ENCODE measurements at regions not wholly inside any gene's neighbourhood (a gene's known extent, or its start where the extent isn't known, plus 50 kb on each side); places are given as distances from the start of the nearest gene placed in this dataset.

- H3K4me1 ChIP-seq (ENCODE audit: low read length) = no peaks in the 10 kb centered on the region
- no peaks in the 10 kb centered on the region for H4K20me1 ChIP-seq (ENCODE audit: insufficient read depth, low read depth, low read length)
- no peak overlapping the region for H3K4me3 ChIP-seq (ENCODE audit: low read length)
- no peaks in the 10 kb centered on the region for H3K9me2 ChIP-seq (replicated peaks; ENCODE audit: insufficient read depth, low read length)
- no peak overlapping the region for H3K27ac ChIP-seq (ENCODE audit: low read length)
- H3K36me3 ChIP-seq (ENCODE audit: insufficient read depth, low read length) = no peaks in the 10 kb centered on the region
- H3K27me3 ChIP-seq (ENCODE audit: low read length) = no peaks in the 10 kb centered on the region
- H3K79me2 ChIP-seq (ENCODE audit: low read length) = no peaks in the 10 kb centered on the region
- H2AFZ ChIP-seq (ENCODE audit: low read length) = no peak overlapping the region
- no peaks in the 10 kb centered on the region for H3K9me3 ChIP-seq (ENCODE audit: low read length)
- no peak overlapping the region for H3K9ac ChIP-seq (ENCODE audit: low read length)
- H3K4me2 ChIP-seq (ENCODE audit: low read depth, low read length, poor library complexity, severe bottlenecking) = no peak overlapping the region
- no peak for DNase-seq
These were observed 266.3 kb downstream of the TBL1XR1 start for GRCh38 chr3:176930942-176931341.

- no peak overlapping the region for H3K4me2 ChIP-seq (ENCODE audit: low read depth, low read length, poor library complexity, severe bottlenecking)
- H3K79me2 ChIP-seq (ENCODE audit: low read length) = no peaks in the 10 kb centered on the region
- no peaks in the 10 kb centered on the region for H3K36me3 ChIP-seq (ENCODE audit: insufficient read depth, low read length)
- no peaks in the 10 kb centered on the region for H3K27me3 ChIP-seq (ENCODE audit: low read length)
- no peak overlapping the region for H2AFZ ChIP-seq (ENCODE audit: low read length)
- H3K9me3 ChIP-seq (ENCODE audit: low read length) = no peaks in the 10 kb centered on the region
- H3K9ac ChIP-seq (ENCODE audit: low read length) = no peak overlapping the region
- DNase-seq = no peak
- H3K4me3 ChIP-seq (ENCODE audit: low read length) = no peak overlapping the region
- no peaks in the 10 kb centered on the region for H3K4me1 ChIP-seq (ENCODE audit: low read length)
- no peaks in the 10 kb centered on the region for H4K20me1 ChIP-seq (ENCODE audit: insufficient read depth, low read depth, low read length)
- H3K27ac ChIP-seq (ENCODE audit: low read length) = no peak overlapping the region
- no peaks in the 10 kb centered on the region for H3K9me2 ChIP-seq (replicated peaks; ENCODE audit: insufficient read depth, low read length)
These were observed 268.7 kb downstream of the TBL1XR1 start for GRCh38 chr3:176928582-176928931.

- no peaks in the 10 kb centered on the region for H3K27me3 ChIP-seq (ENCODE audit: low read length)
- H3K9ac ChIP-seq (ENCODE audit: low read length) = no peak overlapping the region
- no peaks in the 10 kb centered on the region for H3K79me2 ChIP-seq (ENCODE audit: low read length)
- DNase-seq = no peak
- H3K36me3 ChIP-seq (ENCODE audit: insufficient read depth, low read length) = no peaks in the 10 kb centered on the region
- H3K9me3 ChIP-seq (ENCODE audit: low read length) = no peaks in the 10 kb centered on the region
- no peak overlapping the region for H2AFZ ChIP-seq (ENCODE audit: low read length)
- H3K4me3 ChIP-seq (ENCODE audit: low read length) = no peak overlapping the region
- no peaks in the 10 kb centered on the region for H4K20me1 ChIP-seq (ENCODE audit: insufficient read depth, low read depth, low read length)
- no peak overlapping the region for H3K4me2 ChIP-seq (ENCODE audit: low read depth, low read length, poor library complexity, severe bottlenecking)
- H3K9me2 ChIP-seq (replicated peaks; ENCODE audit: insufficient read depth, low read length) = no peaks in the 10 kb centered on the region
- no peaks in the 10 kb centered on the region for H3K4me1 ChIP-seq (ENCODE audit: low read length)
- H3K27ac ChIP-seq (ENCODE audit: low read length) = no peak overlapping the region
These were observed 269.3 kb downstream of the TBL1XR1 start for GRCh38 chr3:176927706-176928581.

GRCh38 chr3:176927280-176927679 is 270.0 kb downstream of the TBL1XR1 start:
- Histone ChIP-seq H3K27ac (ENCODE audit: low read length) (no peak overlapping the region), H3K79me2 (ENCODE audit: low read length) (no peaks in the 10 kb centered on the region), H3K36me3 (ENCODE audit: insufficient read depth, low read length) (no peaks in the 10 kb centered on the region), H3K9me2 (replicated peaks; ENCODE audit: insufficient read depth, low read length) (no peaks in the 10 kb centered on the region), H3K4me2 (ENCODE audit: low read depth, low read length, poor library complexity, severe bottlenecking) (no peak overlapping the region), H3K4me1 (ENCODE audit: low read length) (no peaks in the 10 kb centered on the region), H3K4me3 (ENCODE audit: low read length) (no peak overlapping the region), H2AFZ (ENCODE audit: low read length) (no peak overlapping the region), H3K27me3 (ENCODE audit: low read length) (no peaks in the 10 kb centered on the region), H4K20me1 (ENCODE audit: insufficient read depth, low read depth, low read length) (no peaks in the 10 kb centered on the region), H3K9me3 (ENCODE audit: low read length) (no peaks in the 10 kb centered on the region), H3K9ac (ENCODE audit: low read length) (no peak overlapping the region)
- no peak for DNase-seq

DNA sequence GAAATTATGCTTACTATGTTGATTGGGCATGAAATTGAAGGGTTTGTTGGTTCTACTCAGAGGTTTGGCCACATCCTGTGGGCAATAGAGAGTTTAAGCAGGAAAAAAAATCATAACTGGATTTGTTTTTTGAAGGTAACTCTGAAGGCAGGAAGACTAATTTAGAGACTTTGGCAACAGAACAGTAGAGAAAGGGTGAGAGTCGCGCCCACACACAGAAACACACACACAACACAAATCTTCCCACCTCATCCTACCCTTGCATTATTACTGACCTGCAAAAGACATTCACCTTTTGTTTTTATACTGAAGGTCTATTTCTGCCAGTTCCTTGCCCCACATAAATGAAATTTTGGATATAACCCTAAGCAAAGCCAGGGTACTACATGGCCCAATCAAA is 270.6 kb downstream of the TBL1XR1 start:
- Histone ChIP-seq H2AFZ (ENCODE audit: low read length) (no peak overlapping the region), H3K4me1 (ENCODE audit: low read length) (no peaks in the 10 kb centered on the region), H3K4me2 (ENCODE audit: low read depth, low read length, poor library complexity, severe bottlenecking) (no peak overlapping the region), H3K9me2 (replicated peaks; ENCODE audit: insufficient read depth, low read length) (no peaks in the 10 kb centered on the region; the same call in 1 of the 2 replicates), H3K9ac (ENCODE audit: low read length) (no peak overlapping the region), H3K4me3 (ENCODE audit: low read length) (no peak overlapping the region), H3K27ac (ENCODE audit: low read length) (no peak overlapping the region), H4K20me1 (ENCODE audit: insufficient read depth, low read depth, low read length) (no peaks in the 10 kb centered on the region), H3K27me3 (ENCODE audit: low read length) (no peaks in the 10 kb centered on the region), H3K79me2 (ENCODE audit: low read length) (no peaks in the 10 kb centered on the region), H3K9me3 (ENCODE audit: low read length) (no peaks in the 10 kb centered on the region), H3K36me3 (ENCODE audit: insufficient read depth, low read length) (no peaks in the 10 kb centered on the region)
- DNase-seq = no peak

- no peak for DNase-seq
- H3K36me3 ChIP-seq (ENCODE audit: insufficient read depth, low read length) = no peaks in the 10 kb centered on the region
- H4K20me1 ChIP-seq (ENCODE audit: insufficient read depth, low read depth, low read length) = no peaks in the 10 kb centered on the region
- no peaks in the 10 kb centered on the region for H3K9me3 ChIP-seq (ENCODE audit: low read length)
- no peak overlapping the region for H2AFZ ChIP-seq (ENCODE audit: low read length)
- no peaks in the 10 kb centered on the region; the same call in 1 of the 2 replicates for H3K9me2 ChIP-seq (replicated peaks; ENCODE audit: insufficient read depth, low read length)
- no peaks in the 10 kb centered on the region for H3K4me1 ChIP-seq (ENCODE audit: low read length)
- H3K79me2 ChIP-seq (ENCODE audit: low read length) = no peaks in the 10 kb centered on the region
- no peak overlapping the region for H3K27ac ChIP-seq (ENCODE audit: low read length)
- no peaks in the 10 kb centered on the region for H3K27me3 ChIP-seq (ENCODE audit: low read length)
- no peak overlapping the region for H3K4me3 ChIP-seq (ENCODE audit: low read length)
- no peak overlapping the region for H3K9ac ChIP-seq (ENCODE audit: low read length)
- H3K4me2 ChIP-seq (ENCODE audit: low read depth, low read length, poor library complexity, severe bottlenecking) = no peak overlapping the region
These were observed 271.2 kb downstream of the TBL1XR1 start for GRCh38 chr3:176926034-176926433.

- H4K20me1 ChIP-seq (ENCODE audit: insufficient read depth, low read depth, low read length) = no peaks in the 10 kb centered on the region
- H3K4me3 ChIP-seq (ENCODE audit: low read length) = no peak overlapping the region
- no peaks in the 10 kb centered on the region for H3K27me3 ChIP-seq (ENCODE audit: low read length)
- no peaks in the 10 kb centered on the region for H3K79me2 ChIP-seq (ENCODE audit: low read length)
- H2AFZ ChIP-seq (ENCODE audit: low read length) = no peak overlapping the region
- H3K9ac ChIP-seq (ENCODE audit: low read length) = no peak overlapping the region
- H3K27ac ChIP-seq (ENCODE audit: low read length) = no peak overlapping the region
- H3K36me3 ChIP-seq (ENCODE audit: insufficient read depth, low read length) = no peaks in the 10 kb centered on the region
- H3K4me1 ChIP-seq (ENCODE audit: low read length) = no peaks in the 10 kb centered on the region
- DNase-seq = no peak
- H3K9me2 ChIP-seq (replicated peaks; ENCODE audit: insufficient read depth, low read length) = no peaks in the 10 kb centered on the region; the same call in 1 of the 2 replicates
- H3K9me3 ChIP-seq (ENCODE audit: low read length) = no peaks in the 10 kb centered on the region
- no peak overlapping the region for H3K4me2 ChIP-seq (ENCODE audit: low read depth, low read length, poor library complexity, severe bottlenecking)
These were observed 276.5 kb downstream of the TBL1XR1 start for GRCh38 chr3:176920766-176921160.

GRCh38 chr3:176919836-176920765 is 277.2 kb downstream of the TBL1XR1 start:
- no peak for DNase-seq
- Histone ChIP-seq H3K9me2 (replicated peaks; ENCODE audit: insufficient read depth, low read length) (no peaks in the 10 kb centered on the region; the same call in 1 of the 2 replicates), H4K20me1 (ENCODE audit: insufficient read depth, low read depth, low read length) (no peaks in the 10 kb centered on the region), H3K4me2 (ENCODE audit: low read depth, low read length, poor library complexity, severe bottlenecking) (no peak overlapping the region), H3K4me3 (ENCODE audit: low read length) (no peak overlapping the region), H3K36me3 (ENCODE audit: insufficient read depth, low read length) (no peaks in the 10 kb centered on the region), H3K27me3 (ENCODE audit: low read length) (no peaks in the 10 kb centered on the region), H3K27ac (ENCODE audit: low read length) (no peak overlapping the region), H3K9me3 (ENCODE audit: low read length) (no peaks in the 10 kb centered on the region), H3K4me1 (ENCODE audit: low read length) (no peaks in the 10 kb centered on the region), H3K9ac (ENCODE audit: low read length) (no peak overlapping the region), H3K79me2 (ENCODE audit: low read length) (no peaks in the 10 kb centered on the region), H2AFZ (ENCODE audit: low read length) (no peak overlapping the region)
